ENCODE measurements at regions not wholly inside any gene's neighbourhood (a gene's known extent, or its start where the extent isn't known, plus 50 kb on each side); places are given as distances from the start of the nearest gene placed in this dataset.

DNA sequence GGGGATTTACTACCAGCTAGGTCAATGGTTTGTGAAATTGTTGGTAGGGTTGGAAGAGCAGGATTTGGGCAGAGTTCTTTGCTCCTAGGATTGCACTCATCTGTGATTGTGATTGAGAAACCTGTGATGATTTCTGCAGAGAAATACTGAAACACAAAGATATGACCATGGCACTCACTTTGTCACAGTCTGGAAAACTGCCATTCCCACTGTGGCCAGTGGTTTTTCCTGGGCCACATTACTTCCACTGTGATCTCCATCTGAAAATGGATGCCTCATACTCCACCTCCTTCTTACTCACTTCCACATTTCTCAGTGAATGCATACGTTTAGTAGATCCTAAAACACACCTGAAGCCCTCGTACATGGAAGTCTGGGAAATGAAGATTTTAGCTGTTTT, 593.2 kb downstream of the LMO7 start:
- TF ChIP-seq, protein P1, sequence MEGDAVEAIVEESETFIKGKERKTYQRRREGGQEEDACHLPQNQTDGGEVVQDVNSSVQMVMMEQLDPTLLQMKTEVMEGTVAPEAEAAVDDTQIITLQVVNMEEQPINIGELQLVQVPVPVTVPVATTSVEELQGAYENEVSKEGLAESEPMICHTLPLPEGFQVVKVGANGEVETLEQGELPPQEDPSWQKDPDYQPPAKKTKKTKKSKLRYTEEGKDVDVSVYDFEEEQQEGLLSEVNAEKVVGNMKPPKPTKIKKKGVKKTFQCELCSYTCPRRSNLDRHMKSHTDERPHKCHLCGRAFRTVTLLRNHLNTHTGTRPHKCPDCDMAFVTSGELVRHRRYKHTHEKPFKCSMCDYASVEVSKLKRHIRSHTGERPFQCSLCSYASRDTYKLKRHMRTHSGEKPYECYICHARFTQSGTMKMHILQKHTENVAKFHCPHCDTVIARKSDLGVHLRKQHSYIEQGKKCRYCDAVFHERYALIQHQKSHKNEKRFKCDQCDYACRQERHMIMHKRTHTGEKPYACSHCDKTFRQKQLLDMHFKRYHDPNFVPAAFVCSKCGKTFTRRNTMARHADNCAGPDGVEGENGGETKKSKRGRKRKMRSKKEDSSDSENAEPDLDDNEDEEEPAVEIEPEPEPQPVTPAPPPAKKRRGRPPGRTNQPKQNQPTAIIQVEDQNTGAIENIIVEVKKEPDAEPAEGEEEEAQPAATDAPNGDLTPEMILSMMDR (IDR thresholded peaks at IDR 0.05), result no peak
- TF ChIP-seq POLR2A (IDR thresholded peaks at IDR 0.05), result no peak

Measured in body of pancreas (tissue), 4 donors.